Left renal cortex interstitium (tissue), 4 donors: ENCODE measurements at regions not wholly inside any gene's neighbourhood (a gene's known extent, or its start where the extent isn't known, plus 50 kb on each side); places are given as distances from the start of the nearest gene placed in this dataset.
A peak's percentile ranks its signal among the peaks of the same experiment; 100 is the strongest.

Experiments
- DNase-seq, 4 donors: peaks; one replicate each; pipeline ENCODE4 v3.0.0-alpha.2; 2013; ENCODE audit warnings: low read depth in 4 of 4, low spot score in 2 of 4, missing footprints in 1 of 4

- DNase-seq = peak in 2 of 4 donors; percentile 19 to 23
These were observed 62.6 kb upstream of the IGF1 start for GRCh38 chr12:102542816-102543440.

- no peak for DNase-seq
These were observed 60.5 kb upstream of the IGF1 start for GRCh38 chr12:102540815-102541385.

- DNase-seq = no peak
These were observed 59.5 kb upstream of the IGF1 start for GRCh38 chr12:102539651-102540553.

- DNase-seq = no peak
These were observed 54.9 kb upstream of the IGF1 start for GRCh38 chr12:102535306-102535705.

GRCh38 chr12:102534899-102535298 lies 54.5 kb upstream of the IGF1 start:
- DNase-seq = no peak

GRCh38 chr12:102533483-102534215 lies 53.3 kb upstream of the IGF1 start:
- DNase-seq = no peak
